HG03066 (cell line): ENCODE measurements at regions not wholly inside any gene's neighbourhood (a gene's known extent, or its start where the extent isn't known, plus 50 kb on each side); places are given as distances from the start of the nearest gene placed in this dataset.
"Not testable (repeated sequence)": the region's sequence is repeated elsewhere in the genome, so short reads cannot be mapped to it uniquely, and the experiment has no call there.

Experiments
- ATAC-seq: cut with Tn5 transposase; IDR thresholded peaks from one replicate; pipeline ENCODE4 v1.9.1; 2021; ENCODE audit warnings: low read depth; ENCODE audit not compliant: unreplicated experiment

DNA sequence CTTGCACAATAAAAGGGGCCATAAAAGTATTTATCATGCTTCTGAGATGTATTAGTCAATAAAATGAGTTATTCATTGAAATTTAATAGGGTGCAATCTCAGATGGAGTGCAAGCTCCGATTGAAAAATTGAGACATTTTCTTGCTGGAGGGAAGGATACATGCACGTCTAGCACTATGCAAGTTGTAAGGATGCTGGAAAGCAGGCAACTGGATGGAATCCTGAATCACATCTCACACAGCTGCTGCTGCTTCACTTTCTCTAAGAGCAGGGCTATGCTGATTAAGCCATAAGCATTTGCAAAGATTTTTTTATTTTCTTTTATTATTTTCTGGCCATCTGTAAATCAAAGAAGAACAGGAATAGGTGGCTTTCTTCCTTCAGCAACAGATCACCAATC lies 308.8 kb upstream of the EPHA7 start:
- ATAC-seq: no peak

DNA sequence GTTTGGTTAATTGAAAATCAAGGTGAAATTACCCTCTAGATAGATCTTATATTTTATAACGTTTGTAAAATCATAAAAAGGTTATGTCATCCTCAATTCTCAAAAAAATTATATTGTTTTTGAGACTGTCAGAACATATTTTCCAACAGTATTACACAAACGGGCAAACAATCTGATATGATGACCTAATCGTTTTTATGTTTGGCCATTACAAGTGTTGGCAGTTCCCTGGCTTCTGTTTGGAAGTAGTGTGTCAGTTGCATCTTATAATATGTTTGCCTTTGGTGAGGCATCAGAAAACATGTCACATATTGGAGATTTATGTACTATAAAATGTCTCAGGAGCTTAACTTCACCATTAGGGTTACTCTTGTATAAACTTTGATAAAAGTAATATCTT lies 308.1 kb upstream of the EPHA7 start:
- ATAC-seq: no peak

DNA sequence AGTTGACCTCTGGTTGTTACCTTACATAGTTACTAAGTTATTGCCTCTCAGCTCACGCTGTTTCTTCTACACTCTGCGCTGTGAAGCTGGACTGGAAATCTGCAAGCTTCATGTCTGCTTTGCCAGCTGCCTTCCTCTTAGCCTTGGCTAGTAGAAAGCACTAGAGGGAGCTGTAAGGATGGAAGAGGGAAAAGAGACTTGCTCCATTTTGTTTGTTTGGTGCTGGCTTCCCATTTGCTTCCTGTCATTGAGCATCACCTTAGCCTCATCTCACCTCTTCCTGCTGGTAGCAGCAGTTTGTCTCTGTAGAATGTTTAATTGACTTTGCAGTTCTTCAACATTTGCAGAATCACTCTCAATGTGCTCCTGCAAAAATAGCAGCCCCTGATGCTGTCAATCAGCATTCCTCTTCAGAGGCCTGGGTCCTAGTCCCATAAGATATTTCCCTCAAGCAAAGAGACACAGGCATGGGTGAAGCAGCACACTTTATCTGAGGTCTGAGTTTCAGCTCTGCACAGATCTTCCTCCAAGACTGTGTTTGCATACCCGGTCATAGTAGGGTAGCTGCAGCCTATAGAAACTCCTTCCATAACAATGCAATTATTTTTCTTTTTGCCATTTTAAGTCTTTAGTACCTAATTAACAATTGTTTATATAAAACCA lies 302.2 kb upstream of the EPHA7 start:
- ATAC-seq: no peak

DNA sequence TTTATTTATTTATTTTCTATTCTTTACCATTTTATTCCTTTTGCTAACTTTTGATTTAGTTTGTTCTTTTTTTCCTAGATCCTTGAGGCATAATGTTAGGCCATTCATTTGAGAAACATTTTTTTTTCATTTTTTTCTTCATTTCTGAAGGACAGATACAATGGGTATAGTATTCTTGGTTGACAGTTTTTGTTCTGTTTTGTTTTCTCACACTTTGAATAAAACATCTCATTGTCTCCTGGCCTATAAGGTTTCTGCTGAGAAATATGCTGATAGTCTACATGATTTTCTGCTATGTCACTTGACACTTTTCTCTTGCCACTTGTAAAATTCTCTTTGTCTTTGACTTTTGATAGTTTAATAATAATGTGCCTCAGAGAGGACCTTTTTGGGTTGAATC lies 294.6 kb upstream of the EPHA7 start:
- ATAC-seq: no peak

DNA sequence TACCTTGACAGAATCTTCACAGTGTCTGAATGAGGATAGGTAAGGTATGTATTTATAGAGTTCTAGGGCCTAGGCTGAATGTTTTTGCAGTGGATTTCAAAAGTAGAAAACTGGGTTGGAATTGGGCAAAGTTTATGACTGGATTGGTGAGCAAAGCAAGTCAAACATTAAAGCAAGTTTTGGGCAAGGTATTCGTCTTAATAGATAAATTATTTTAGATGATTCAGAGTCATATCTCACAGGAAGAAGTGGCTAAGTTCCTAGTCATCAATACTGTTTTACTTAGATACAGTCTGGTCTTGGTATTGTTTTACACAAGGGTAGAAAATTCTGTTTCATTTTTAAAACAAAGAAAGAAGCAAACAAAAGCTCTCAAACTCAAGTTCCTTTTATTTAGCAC lies 284.1 kb upstream of the EPHA7 start:
- no peak for ATAC-seq

DNA sequence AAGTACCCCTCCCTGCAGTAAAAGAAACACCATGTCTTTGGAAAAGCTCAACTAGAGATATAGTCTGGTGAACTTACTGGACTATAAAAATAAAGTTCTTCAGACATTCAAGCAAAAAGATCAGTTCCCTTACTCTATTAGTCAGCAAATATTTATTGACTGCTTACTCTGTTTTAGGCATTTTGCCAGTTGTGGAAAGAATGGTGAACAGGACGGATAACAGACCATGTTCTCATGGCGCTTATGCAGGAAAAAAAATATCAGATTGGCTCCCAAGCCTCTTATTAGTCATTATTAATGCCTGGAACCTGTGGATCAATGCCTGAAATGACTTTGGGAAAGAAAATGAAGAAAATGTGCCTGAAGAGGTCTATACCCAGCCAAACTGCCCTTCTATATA lies 282.2 kb upstream of the EPHA7 start:
- ATAC-seq: no peak

DNA sequence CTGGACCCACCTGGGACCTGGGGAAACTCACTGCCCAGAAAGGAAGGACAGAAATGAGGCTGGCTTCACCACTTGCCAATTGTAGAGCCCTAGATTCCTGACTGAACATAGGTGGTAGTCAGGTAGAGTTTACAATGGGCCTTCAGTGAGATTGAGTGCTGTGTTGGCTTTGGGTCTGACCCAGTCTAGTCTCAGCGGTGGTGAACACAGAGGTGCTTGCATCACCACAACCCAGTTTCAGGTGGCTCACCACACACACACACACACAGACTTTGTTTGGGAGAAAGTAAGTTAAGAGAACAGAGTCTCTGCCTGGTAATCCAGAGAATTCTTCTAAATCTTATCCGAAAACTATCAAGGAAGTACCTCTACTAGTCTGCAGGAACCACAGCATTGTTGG lies 266.1 kb upstream of the EPHA7 start:
- ATAC-seq: no peak

DNA sequence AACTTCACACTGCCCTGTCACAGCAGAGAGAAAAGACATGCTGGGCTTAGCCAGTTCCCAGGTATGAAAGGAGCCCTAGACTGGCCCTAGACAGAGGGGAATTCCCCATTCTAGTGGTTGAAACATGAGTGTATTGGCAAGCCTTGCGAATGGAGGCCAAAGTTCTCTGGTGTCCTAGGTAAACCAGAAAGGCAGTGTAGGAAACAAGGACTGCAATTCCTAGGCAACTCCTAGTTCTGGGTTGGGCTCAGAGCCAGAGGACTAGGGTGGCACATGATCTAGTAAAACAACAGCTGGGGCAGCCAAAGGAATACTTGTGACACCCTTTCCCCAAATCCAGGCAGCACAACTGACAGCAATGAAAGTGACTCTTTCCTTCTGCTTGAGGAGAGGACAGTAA lies 265.0 kb upstream of the EPHA7 start:
- ATAC-seq: no peak

DNA sequence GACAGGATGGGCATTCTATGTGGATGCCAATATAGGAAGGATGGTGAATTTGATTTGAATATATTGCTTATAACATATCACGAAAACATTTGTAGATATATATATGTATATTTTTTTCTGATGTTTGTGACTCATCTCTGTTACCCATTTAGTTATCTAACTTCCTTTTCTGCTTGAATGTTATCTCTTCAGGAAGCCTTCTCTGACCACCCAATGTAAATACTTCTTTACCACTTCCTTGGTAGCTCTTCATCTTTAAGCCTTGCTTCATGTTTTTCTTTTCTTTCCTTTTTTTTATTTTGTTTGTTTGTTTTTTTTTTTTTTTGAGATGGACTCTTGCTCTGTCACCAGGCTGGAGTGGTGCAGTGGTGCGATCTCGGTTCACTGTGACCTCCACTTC lies 260.5 kb upstream of the EPHA7 start:
- no peak for ATAC-seq

DNA sequence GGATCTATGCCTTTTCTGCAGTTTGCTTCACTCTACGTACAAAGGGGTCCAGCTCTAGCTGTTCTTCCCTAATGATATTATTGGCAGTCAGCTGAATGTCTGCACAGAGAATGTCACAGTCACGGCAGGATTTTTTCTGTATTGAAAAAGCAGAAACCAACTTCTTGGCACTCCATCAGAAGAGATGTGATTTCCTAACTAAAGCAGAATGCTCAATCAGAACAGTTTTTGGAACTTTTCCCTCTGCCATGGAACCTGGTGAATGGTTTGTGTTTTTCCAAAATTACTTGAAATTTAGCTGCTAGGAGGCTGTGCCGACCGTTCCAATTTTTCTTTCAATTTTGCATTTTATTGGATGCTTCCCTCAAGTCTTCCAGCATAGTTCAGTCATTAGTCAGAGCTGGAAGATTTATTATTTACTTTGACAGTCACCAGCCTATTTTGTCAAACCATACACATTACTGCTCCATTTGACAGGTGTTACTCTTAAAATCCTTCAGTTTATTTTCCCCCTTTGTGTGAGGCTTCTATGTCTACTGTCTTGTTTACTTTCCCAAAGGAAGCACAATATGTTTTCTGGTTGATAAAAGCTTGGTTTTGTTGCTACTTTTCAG lies 259.6 kb upstream of the EPHA7 start:
- ATAC-seq: no peak

DNA sequence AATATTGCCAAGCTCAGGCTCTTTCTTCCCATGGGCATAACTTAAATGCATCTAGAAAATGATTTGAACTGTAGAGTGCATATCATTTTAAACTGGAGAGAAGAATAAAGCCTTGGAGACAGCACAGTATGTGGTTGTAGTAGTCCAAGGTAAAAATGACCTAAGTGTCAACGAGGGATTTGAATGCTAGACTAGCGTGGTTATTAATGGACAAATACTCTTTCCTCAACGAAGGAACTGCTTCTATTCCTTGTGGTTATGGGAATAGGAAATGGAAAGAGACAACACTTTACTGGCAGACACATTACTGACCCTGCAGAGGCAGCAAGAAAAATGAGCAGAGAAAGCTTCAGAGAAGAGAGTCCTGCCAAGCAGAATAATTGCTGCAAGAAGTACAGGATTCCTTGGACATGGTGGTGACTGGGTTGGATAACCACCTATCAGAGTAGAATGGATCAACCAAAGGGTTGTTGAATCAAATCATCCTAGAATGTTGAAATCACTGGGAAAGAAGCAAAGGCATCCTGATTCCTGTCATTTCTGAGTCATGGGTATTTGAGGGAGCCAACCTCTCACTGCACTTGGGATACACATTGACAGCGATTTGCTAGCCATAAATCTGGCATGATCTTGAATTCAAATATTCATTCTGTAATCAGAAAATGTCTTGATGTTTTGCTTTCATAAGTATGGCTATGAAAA lies 258.1 kb upstream of the EPHA7 start:
- ATAC-seq: no peak

DNA sequence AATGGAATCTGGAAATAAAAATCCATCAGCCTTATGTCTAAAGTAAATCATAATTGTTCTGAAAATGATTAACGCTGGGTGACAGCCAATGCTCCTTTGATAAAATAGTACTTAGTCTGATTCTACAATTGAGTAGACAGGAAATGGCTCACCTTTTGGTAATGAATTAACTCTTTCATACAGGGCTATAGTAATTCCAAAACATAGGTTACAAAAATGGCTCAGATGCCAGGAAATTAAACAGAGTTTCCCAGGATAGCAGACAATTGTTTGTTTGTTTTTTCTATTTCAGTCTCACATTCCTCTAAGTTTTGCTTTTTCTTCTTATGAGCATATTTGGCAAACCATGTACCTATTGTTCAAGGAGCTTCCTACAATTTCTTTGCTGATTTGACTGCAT lies 257.2 kb upstream of the EPHA7 start:
- ATAC-seq: no peak

DNA sequence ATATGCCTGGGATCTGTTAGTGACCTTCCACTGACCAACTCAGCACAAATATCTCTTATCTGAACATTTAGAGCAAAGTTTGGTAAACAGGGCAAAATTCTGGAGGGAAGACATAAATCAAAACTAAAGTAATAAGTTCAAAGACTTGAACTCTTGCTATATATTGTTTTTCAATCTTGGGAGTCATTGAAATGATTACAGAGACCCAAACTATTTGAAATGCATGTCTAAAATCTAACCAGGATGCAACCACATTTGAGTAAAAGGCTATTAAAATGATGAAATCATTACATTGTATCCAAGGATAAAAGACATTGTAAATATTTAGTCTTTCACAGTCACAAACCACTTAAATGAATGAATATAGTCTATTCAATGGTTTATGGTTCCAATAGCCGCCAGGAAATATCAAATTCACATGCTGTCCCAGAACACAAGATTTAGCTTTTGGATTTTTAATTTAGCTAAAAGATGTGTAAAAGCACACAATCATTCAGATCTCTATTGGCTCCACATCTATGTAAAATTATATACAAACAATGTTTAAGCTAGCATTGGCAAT lies 256.6 kb upstream of the EPHA7 start:
- ATAC-seq: no peak

DNA sequence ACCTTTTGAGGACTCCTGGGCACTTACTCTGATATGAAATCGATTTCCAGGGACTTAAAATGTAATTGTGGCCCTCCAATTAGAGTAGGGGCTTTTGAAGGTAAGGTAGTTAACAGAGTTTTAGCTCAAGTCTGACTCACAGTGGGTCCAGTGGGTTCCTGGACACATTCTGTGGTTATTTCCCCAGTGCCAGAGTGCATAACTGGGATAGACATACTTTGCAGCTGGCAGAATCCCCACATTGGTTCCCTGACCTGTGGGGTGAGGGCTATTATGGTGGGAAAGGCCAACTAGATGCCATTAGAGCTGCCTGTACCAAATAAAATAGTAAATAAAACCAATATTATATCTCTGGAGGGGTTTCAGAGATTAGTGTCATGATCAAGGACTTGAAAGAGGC lies 243.8 kb upstream of the EPHA7 start:
- no peak for ATAC-seq

DNA sequence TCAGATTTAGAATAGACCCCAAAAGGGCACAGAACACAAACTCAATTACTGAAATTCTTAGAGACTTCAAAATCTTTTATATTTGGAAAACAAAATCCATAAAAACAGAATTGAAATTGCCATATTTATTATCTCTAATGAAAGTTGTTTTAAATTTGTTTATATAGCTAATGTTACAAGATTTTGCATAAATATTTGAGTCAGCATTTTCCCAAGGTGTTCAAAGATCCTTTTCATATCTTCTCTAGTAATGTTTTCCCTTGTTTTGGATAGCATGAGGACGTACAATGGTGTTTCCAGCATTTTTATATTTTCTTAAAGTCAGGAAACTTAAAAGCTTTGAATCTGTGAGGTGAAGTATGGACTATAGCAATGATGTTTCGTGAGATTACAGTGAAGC lies 235.2 kb upstream of the EPHA7 start:
- ATAC-seq: no peak

DNA sequence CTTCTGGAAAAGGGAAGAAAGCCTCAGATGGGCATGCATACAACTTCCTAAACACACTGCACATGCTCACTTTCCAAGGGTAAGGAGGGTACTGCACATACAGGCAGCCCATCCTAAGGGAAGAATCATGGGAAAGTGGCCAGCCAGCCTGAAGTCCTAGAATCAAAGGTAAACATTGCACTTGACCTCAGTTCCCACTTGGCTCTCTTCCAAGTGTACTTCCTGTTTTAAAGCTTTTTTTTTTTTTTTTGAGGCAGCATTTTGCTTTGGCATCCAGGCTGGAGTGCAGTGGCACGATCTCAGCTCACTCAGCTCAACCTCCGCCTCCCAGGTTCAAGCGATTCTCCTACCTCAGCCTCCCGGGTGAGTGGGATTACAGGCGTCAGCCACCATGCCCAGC lies 225.3 kb upstream of the EPHA7 start:
- no peak for ATAC-seq

DNA sequence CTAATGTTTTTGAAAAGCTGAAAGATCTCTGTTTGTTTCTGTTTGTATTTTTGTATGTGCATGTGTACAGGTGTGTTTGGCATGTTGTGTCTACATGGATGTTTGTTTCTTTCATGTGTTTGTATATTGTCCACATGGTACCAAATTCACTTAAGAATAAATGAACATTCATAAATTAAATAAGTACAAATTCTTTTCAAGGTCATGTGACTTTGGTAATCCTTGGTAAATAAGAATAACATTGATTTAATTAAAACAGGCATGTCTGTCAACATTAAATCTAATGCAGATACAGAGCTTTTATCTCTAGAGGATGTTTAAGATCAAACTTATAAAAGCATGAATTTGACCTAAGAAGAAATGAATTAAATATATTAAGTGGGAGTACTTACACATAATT lies 219.8 kb upstream of the EPHA7 start:
- no peak for ATAC-seq

DNA sequence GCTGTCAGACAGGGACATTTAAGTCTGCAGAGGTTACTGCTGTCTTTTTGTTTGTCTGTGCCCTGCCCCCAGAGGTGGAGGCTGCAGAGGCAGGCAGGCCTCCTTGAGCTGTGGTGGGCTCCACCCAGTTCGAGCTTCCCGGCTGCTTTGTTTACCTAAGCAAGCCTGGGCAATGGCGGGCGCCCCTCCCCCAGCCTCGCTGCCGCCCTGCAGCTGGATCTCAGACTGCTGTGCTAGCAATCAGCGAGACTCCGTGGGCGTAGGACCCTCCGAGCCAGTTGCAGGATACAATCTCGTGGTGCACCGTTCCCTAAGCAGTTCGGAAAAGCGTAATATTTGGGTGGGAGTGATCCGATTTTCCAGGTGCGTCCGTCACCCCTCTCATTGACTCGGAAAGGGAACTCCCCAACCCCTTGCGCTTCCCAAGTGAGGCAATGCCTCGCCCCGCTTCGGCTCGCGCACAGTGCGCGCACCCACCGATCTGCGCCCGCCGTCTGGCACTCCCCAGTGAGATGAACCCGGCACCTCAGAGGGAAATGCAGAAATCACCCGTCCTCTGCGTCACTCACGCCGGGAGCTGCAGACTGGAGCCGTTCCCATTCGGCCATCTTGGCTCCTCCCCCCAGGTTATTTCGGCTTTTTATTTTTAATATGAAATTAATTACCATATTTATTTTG lies 217.8 kb upstream of the EPHA7 start:
- not testable (repeated sequence) for ATAC-seq

DNA sequence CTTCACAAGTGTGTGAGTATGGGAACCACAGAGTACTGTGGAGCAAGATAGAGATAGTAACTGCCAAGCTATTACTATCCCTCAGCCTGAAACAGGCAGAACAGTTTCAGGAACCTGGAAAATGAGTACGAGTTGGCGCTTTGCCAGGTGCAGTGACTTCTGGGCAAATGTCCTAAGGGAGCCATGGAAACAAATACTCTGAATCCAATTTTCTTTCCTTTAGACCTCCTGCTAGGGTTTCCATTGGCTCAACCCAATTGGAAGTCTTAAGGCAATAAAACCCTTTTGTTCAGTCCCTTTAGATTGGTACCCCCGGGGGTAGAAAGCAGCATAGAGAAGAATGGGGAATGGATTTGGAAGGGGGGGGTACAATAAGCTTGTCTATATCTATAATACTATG lies 205.0 kb upstream of the EPHA7 start:
- no peak for ATAC-seq

DNA sequence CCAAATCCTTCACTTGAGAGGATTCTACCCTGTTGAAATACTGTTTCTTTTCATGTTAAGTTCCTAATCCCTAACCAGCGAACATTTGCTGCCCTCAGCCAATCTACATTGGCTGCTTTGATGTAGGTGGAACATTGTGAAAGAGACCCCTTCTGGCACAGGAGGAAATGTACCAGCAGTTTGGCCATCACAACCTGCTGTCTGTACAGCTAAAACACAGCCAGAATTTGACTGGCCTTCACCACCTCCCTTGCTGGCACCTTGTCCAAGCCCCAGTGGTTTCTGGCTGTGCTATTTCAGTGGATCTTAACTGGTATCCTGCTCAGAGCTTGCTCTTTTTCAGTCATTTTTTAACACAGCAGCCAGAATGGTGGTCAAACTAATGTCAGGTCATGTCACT lies 202.1 kb upstream of the EPHA7 start:
- no peak for ATAC-seq

DNA sequence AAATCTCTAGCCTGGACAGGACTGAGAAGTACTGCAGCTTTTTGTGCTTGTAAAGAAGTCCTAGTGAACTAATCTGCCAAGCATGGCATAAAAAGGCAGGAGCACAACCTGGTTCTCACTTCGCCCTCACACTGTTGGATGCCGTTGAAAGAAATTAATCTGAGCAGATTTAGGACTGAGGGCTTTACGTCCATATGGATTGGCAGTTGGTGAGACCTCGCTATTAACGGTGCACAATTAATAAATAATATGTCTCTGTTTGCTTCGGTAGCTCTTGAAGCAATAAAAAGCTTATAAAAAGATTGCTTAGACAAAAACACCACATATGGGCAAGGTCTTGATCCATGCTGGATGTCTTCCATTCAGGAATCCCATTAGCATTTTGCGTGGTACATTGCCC lies 185.6 kb upstream of the EPHA7 start:
- no peak for ATAC-seq
